IPS DF 19.7 (cell line): ENCODE measurements at regions not wholly inside any gene's neighbourhood (a gene's known extent, or its start where the extent isn't known, plus 50 kb on each side); places are given as distances from the start of the nearest gene placed in this dataset.
"Not testable (repeated sequence)": the region's sequence is repeated elsewhere in the genome, so short reads cannot be mapped to it uniquely, and the experiment has no call there.

Source experiments
- DNase-seq: peaks from one replicate; pipeline ENCODE4 v3.0.0-alpha.2; 2013; ENCODE audit warnings: low read depth, low spot score

- DNase-seq: no peak
Observed at GRCh38 chr1:99361406-99361805, 97.1 kb downstream of the PLPPR4 start.

- DNase-seq: no peak
Observed at GRCh38 chr1:99363531-99363930, 99.2 kb downstream of the PLPPR4 start.

- no peak for DNase-seq
Observed at GRCh38 chr1:99365141-99365540, 100.8 kb downstream of the PLPPR4 start.

- DNase-seq: no peak
Observed at GRCh38 chr1:99365545-99365944, 101.3 kb downstream of the PLPPR4 start.

- DNase-seq: no peak
Observed at GRCh38 chr1:99369154-99369553, 104.9 kb downstream of the PLPPR4 start.

- no peak for DNase-seq
Observed at GRCh38 chr1:99370476-99370875, 106.2 kb downstream of the PLPPR4 start.

- DNase-seq: no peak
Observed at GRCh38 chr1:99371413-99371812, 107.1 kb downstream of the PLPPR4 start.

GRCh38 chr1:99374109-99374508 lies 109.8 kb downstream of the PLPPR4 start:
- no peak for DNase-seq

GRCh38 chr1:99374693-99375092 lies 110.4 kb downstream of the PLPPR4 start:
- DNase-seq: not testable (repeated sequence)

GRCh38 chr1:99384021-99384420 lies 119.7 kb downstream of the PLPPR4 start:
- no peak for DNase-seq

- no peak for DNase-seq
Observed at GRCh38 chr1:99385852-99386251, 121.6 kb downstream of the PLPPR4 start.

GRCh38 chr1:99396389-99396788 lies 132.1 kb downstream of the PLPPR4 start:
- DNase-seq: no peak

GRCh38 chr1:99397029-99397428 lies 132.7 kb downstream of the PLPPR4 start:
- DNase-seq: no peak

GRCh38 chr1:99397863-99398262 lies 133.6 kb downstream of the PLPPR4 start:
- DNase-seq: no peak

- not testable (repeated sequence) for DNase-seq
Observed at GRCh38 chr1:99401556-99401955, 137.3 kb downstream of the PLPPR4 start.

GRCh38 chr1:99404399-99404798 lies 140.1 kb downstream of the PLPPR4 start:
- DNase-seq: not testable (repeated sequence)

- not testable (repeated sequence) for DNase-seq
Observed at GRCh38 chr1:99405325-99405724, 141.0 kb downstream of the PLPPR4 start.

GRCh38 chr1:99407018-99407417 lies 142.7 kb downstream of the PLPPR4 start:
- DNase-seq: no peak

- no peak for DNase-seq
Observed at GRCh38 chr1:99424087-99424486, 159.8 kb downstream of the PLPPR4 start.

- DNase-seq: no peak
Observed at GRCh38 chr1:99429754-99430153, 165.5 kb downstream of the PLPPR4 start.

- no peak for DNase-seq
Observed at GRCh38 chr1:99438656-99439230, 174.5 kb downstream of the PLPPR4 start.

- DNase-seq: no peak
Observed at GRCh38 chr1:99439433-99440075, 175.3 kb downstream of the PLPPR4 start.

- DNase-seq: no peak
Observed at GRCh38 chr1:99441299-99442095, 177.2 kb downstream of the PLPPR4 start.
